ENCODE measurements at regions not wholly inside any gene's neighbourhood (a gene's known extent, or its start where the extent isn't known, plus 50 kb on each side); places are given as distances from the start of the nearest gene placed in this dataset.

DNA sequence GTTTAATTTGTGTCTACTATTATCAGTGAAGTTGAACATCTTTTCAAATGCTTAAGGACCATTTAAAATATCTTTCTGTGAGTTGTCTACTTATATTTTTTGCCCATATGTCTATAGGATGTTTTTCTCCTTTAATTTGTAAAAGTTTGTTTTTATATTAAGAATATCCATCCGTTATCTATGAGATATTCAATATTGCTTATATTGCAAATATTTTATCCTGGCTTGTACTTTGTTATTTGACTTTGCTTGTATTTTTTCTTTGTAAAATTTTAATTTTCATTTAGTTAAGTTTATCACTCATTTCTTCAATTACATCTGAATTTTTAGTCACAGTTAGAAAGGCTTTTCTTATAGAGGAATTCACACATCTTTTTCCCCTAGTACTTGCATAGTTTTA, 117.0 kb upstream of the MLIP start:
- POLR2A ChIA-PET: no interaction called here
- peaks cover 9% of the 10 kb centered on the region for H3K4me1 Mint-ChIP-seq
- DNase-seq (ENCODE audit: low spot score) (no peak), ATAC-seq (no peak)
- H3K4me3 Mint-ChIP-seq: no peak overlapping the region
- H3K9me3 Mint-ChIP-seq: no peaks in the 10 kb centered on the region
- H3K36me3 Mint-ChIP-seq: no peaks in the 10 kb centered on the region
- CTCF ChIA-PET: no interaction called here
- H3K27me3 Mint-ChIP-seq (ENCODE audit: low read depth): no peaks in the 10 kb centered on the region
- TF ChIP-seq MAX (CRISPR knock-in tag; IDR thresholded peaks at IDR 0.05) (no peak), SOX15 (CRISPR knock-in tag; IDR thresholded peaks at IDR 0.05) (no peak), SP1 (CRISPR knock-in tag; conservative IDR thresholded peaks at IDR 0.05) (no peak), HMGXB4 (CRISPR knock-in tag; IDR thresholded peaks at IDR 0.05) (no peak), E2F5 (CRISPR knock-in tag; IDR thresholded peaks at IDR 0.05) (no peak), ZNF423 (CRISPR knock-in tag; IDR thresholded peaks at IDR 0.05) (no peak), RELA (CRISPR knock-in tag; IDR thresholded peaks at IDR 0.05; ENCODE audit: borderline replicate concordance) (no peak), EMX1 (CRISPR knock-in tag; IDR thresholded peaks at IDR 0.05) (no peak), ZNF263 (CRISPR knock-in tag; IDR thresholded peaks at IDR 0.05; ENCODE audit: low read depth) (no peak)
- TF ChIP-seq, protein P1, sequence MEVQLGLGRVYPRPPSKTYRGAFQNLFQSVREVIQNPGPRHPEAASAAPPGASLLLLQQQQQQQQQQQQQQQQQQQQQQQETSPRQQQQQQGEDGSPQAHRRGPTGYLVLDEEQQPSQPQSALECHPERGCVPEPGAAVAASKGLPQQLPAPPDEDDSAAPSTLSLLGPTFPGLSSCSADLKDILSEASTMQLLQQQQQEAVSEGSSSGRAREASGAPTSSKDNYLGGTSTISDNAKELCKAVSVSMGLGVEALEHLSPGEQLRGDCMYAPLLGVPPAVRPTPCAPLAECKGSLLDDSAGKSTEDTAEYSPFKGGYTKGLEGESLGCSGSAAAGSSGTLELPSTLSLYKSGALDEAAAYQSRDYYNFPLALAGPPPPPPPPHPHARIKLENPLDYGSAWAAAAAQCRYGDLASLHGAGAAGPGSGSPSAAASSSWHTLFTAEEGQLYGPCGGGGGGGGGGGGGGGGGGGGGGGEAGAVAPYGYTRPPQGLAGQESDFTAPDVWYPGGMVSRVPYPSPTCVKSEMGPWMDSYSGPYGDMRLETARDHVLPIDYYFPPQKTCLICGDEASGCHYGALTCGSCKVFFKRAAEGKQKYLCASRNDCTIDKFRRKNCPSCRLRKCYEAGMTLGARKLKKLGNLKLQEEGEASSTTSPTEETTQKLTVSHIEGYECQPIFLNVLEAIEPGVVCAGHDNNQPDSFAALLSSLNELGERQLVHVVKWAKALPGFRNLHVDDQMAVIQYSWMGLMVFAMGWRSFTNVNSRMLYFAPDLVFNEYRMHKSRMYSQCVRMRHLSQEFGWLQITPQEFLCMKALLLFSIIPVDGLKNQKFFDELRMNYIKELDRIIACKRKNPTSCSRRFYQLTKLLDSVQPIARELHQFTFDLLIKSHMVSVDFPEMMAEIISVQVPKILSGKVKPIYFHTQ (CRISPR knock-in tag; IDR thresholded peaks at IDR 0.05): no peak
- TF ChIP-seq, protein P2, sequence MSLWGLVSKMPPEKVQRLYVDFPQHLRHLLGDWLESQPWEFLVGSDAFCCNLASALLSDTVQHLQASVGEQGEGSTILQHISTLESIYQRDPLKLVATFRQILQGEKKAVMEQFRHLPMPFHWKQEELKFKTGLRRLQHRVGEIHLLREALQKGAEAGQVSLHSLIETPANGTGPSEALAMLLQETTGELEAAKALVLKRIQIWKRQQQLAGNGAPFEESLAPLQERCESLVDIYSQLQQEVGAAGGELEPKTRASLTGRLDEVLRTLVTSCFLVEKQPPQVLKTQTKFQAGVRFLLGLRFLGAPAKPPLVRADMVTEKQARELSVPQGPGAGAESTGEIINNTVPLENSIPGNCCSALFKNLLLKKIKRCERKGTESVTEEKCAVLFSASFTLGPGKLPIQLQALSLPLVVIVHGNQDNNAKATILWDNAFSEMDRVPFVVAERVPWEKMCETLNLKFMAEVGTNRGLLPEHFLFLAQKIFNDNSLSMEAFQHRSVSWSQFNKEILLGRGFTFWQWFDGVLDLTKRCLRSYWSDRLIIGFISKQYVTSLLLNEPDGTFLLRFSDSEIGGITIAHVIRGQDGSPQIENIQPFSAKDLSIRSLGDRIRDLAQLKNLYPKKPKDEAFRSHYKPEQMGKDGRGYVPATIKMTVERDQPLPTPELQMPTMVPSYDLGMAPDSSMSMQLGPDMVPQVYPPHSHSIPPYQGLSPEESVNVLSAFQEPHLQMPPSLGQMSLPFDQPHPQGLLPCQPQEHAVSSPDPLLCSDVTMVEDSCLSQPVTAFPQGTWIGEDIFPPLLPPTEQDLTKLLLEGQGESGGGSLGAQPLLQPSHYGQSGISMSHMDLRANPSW (CRISPR knock-in tag; conservative IDR thresholded peaks at IDR 0.05; ENCODE audit: low read depth): no peak
- H3K27ac Mint-ChIP-seq: no peak overlapping the region

GRCh38 chr6:53995935-53996334, 115.3 kb upstream of the MLIP start:
- TF ChIP-seq ZNF138 (CRISPR knock-in tag; conservative IDR thresholded peaks at IDR 0.05): no peak
- TF ChIP-seq OVOL2 (CRISPR knock-in tag; IDR thresholded peaks at IDR 0.05; ENCODE audit: borderline replicate concordance): no peak
- ATAC-seq (no peak), DNase-seq (ENCODE audit: low spot score) (no peak)
- Mint-ChIP-seq H3K36me3 (no peaks in the 10 kb centered on the region), H3K27me3 (ENCODE audit: low read depth) (no peaks in the 10 kb centered on the region), H3K9me3 (no peaks in the 10 kb centered on the region), H3K4me3 (no peak overlapping the region), H3K4me1 (peaks cover 5% of the 10 kb centered on the region), H3K27ac (no peak overlapping the region)
- ChIA-PET POLR2A (no interaction called here), CTCF (interaction anchor here (1.5 kb wide), 1 partner anchor 10 kb away, joined by 7 read pairs; no protein-coding TSS in a partner anchor)

GRCh38 chr6:53998303-53998702, 112.9 kb upstream of the MLIP start:
- ChIA-PET POLR2A (interaction anchor here (0.5 kb wide), 1 partner anchor 82 kb away, joined by 4 read pairs; no protein-coding TSS in a partner anchor), CTCF (interaction anchor here (0.5 to 0.7 kb wide), 2 partner anchors 11 to 13 kb away, joined by 3 read pairs; no protein-coding TSS in a partner anchor)
- no peaks in the 10 kb centered on the region for H3K36me3 Mint-ChIP-seq
- no peak overlapping the region for H3K27ac Mint-ChIP-seq
- H3K27me3 Mint-ChIP-seq (ENCODE audit: low read depth): no peaks in the 10 kb centered on the region
- DNase-seq (ENCODE audit: low spot score) (no peak), ATAC-seq (no peak)
- no peaks in the 10 kb centered on the region for H3K9me3 Mint-ChIP-seq
- H3K4me1 Mint-ChIP-seq: peaks cover 12% of the 10 kb centered on the region
- H3K4me3 Mint-ChIP-seq: no peak overlapping the region
- no peak for TF ChIP-seq FOXP1 (CRISPR knock-in tag; IDR thresholded peaks at IDR 0.05; ENCODE audit: borderline replicate concordance)
- TF ChIP-seq ZNF121 (CRISPR knock-in tag; IDR thresholded peaks at IDR 0.05): no peak
- no peak for TF ChIP-seq ELF4 (CRISPR knock-in tag; IDR thresholded peaks at IDR 0.05; ENCODE audit: low read depth)
- no peak for TF ChIP-seq CREM (CRISPR knock-in tag; IDR thresholded peaks at IDR 0.05)
- TF ChIP-seq IRF1 (CRISPR knock-in tag; IDR thresholded peaks at IDR 0.05): no peak
- TF ChIP-seq HMGXB4 (CRISPR knock-in tag; IDR thresholded peaks at IDR 0.05): no peak
- no peak for TF ChIP-seq E2F5 (CRISPR knock-in tag; IDR thresholded peaks at IDR 0.05)
- no peak for TF ChIP-seq JUN (CRISPR knock-in tag; IDR thresholded peaks at IDR 0.05)

Data from WTC11 (cell line).